Superior temporal gyrus (tissue), 1 donor: ENCODE measurements at regions not wholly inside any gene's neighbourhood (a gene's known extent, or its start where the extent isn't known, plus 50 kb on each side); places are given as distances from the start of the nearest gene placed in this dataset.
A peak's percentile ranks its signal among the peaks of the same experiment; 100 is the strongest.
"Not testable (repeated sequence)": the region's sequence is repeated elsewhere in the genome, so short reads cannot be mapped to it uniquely, and the experiment has no call there.

Experiments used
- DNase-seq: peaks from one replicate; pipeline ENCODE4 v3.0.0-alpha.2; 2016; ENCODE audit errors: extremely low spot score

- DNase-seq, result no peak
These were observed 235.1 kb upstream of the AUTS2 start for GRCh38 chr7:69363136-69363535.

- no peak for DNase-seq
These were observed 233.2 kb upstream of the AUTS2 start for GRCh38 chr7:69364813-69365643.

- no peak for DNase-seq
These were observed 232.6 kb upstream of the AUTS2 start for GRCh38 chr7:69365651-69366192.

GRCh38 chr7:69367780-69368179 is 230.5 kb upstream of the AUTS2 start:
- no peak for DNase-seq

GRCh38 chr7:69373171-69374043 is 224.9 kb upstream of the AUTS2 start:
- DNase-seq, result no peak

- DNase-seq, result no peak
These were observed 224.2 kb upstream of the AUTS2 start for GRCh38 chr7:69374044-69374425.

- DNase-seq, result no peak
These were observed 221.1 kb upstream of the AUTS2 start for GRCh38 chr7:69377191-69377590.

- no peak for DNase-seq
These were observed 209.7 kb upstream of the AUTS2 start for GRCh38 chr7:69388452-69389137.

DNA sequence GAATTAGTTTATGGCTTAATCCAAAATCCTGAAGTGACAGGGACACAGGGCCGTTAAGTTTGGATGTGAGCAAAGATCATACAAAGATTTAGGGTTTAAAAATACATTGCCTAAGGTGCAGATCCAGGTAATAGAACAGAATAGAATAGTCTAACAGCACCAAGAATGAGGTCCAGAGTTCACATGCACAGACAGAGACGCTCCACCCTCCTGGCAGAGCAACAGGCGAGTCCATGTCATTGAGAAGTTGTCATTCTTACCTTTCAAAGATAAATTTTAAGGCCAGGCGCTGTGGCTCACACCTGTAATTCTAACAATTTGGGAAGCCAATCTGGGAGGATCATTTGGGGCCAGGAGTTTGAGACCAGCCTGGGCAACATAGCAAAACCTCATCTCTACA is 209.1 kb upstream of the AUTS2 start:
- no peak for DNase-seq

DNA sequence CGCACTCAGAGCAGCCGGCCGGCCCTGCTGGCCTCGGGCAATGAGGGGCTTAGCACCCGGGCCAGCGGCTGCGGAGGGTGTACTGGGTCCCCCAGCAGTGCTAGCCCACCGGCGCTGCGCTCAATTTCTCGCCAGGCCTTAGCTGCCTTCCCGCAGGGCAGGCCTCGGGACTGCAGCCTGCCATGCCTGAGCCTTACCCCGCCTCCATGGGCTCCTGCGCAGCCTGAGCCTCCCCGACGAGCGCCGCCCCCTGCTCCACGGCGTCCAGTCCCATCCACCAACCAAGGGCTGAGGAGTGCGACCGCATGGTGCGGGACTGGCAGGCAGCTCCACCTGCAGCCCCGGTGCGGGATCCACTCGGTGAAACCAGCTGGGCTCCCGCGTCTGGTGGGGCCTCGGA is 204.4 kb upstream of the AUTS2 start:
- not testable (repeated sequence) for DNase-seq

GRCh38 chr7:69395061-69395714 is 203.1 kb upstream of the AUTS2 start:
- no peak for DNase-seq

GRCh38 chr7:69398986-69399385 is 199.3 kb upstream of the AUTS2 start:
- no peak for DNase-seq

DNA sequence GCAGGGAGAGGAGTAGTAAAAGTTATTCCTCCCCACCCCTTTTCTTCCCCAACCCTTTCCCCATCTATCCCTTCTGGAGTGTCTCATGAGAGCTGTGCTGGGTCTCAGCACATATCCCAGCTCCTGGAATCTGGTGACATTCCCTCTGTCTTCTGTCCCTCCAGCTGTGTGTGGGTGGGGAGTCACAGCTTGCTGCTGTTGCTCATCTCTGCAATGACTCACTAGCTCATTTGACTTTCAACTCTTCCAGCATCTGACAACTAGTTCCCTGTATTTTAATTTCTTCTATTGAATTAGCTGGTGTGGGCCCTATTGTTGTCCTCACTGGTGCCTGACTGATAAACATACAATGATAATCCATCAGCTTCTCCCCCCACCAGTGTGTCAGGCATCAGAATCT is 198.9 kb upstream of the AUTS2 start:
- DNase-seq, result peak; percentile 87

DNA sequence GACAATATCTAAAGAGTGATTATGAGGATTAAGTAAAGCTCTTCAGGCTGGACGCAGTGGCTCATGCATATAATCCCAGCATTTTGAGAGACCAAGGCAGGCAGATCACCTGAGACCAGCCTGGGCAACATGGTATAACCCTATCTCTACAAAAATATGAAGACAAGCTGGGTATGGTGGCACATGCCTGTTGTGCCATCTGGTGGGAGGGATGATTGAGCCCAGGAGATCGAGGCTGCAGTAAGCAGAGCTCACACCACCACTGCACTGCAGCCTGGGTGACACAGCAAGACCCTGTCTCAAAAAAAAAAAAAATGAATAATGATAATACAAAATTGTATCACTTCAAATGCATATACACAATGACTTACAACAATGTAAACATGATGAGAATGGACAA is 195.6 kb upstream of the AUTS2 start:
- DNase-seq, result no peak

- DNase-seq, result no peak
These were observed 195.1 kb upstream of the AUTS2 start for GRCh38 chr7:69403169-69403568.

- DNase-seq, result no peak
These were observed 187.3 kb upstream of the AUTS2 start for GRCh38 chr7:69411018-69411417.

- no peak for DNase-seq
These were observed 186.8 kb upstream of the AUTS2 start for GRCh38 chr7:69411466-69411865.

DNA sequence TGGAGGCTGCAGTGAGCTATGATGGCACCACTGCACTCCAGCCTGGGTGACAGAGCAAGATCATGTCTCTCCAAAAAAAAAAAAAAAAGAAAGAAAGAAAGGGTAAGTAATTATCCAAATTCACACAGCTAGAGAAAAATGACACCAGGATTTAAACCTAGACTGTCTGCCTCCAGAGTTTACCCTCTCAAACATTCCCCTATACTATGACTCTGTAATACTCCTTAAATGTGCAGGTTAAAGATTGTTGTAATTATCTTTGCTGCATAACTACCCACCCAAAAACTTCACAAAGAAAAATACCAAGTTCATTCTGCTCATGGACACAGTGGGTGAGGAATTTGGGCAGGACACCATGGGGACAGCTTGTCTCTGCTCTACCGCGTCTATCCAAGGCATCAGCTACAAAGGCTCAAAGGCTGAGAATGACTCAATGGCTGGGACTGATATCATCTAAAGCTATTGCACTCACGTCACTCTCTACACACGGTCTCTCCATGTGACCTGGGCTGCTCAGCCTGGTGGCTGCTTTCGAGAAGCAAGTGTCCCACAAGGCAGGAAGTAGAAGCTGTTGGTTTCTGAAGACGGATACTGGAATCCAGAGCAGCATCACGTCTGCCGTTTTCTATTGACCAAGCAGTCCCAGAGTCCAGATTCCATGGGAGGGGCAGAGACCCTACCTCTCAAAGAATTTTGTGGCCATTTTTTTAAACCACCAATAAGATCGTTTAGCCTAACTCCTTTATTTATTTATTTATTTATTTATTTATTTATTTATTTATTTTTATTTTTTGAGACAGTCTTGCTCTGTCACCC is 185.7 kb upstream of the AUTS2 start:
- peak; percentile 36 for DNase-seq

DNA sequence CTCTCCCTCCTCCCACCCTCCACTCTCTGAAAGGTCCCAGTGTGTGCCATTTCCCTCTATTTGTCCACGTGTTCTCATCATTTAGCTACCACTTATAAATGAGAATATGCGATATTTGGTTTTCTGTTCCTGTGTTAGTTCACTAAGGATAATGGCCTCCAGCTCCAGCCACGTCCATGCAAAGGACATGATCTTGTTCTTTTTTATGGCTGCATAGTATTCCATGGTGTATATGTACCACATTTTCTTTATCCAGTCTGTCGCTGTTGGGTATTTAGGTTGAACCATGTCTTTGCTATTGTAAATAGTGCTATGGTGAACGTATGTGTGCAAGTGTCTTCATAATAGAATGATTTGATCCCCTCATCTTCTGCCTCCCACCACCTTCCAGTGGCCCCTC is 183.7 kb upstream of the AUTS2 start:
- DNase-seq, result no peak

GRCh38 chr7:69418869-69419670 is 179.2 kb upstream of the AUTS2 start:
- DNase-seq, result peak; percentile 24
